Stomach (tissue), 4 donors: ENCODE measurements at regions not wholly inside any gene's neighbourhood (a gene's known extent, or its start where the extent isn't known, plus 50 kb on each side); places are given as distances from the start of the nearest gene placed in this dataset.

Source experiments
- CTCF ChIP-seq, 7 experiments: fragments of 450-650 bp in 4 of 7; fragments of 200-600 bp in 3 of 7; sonication (generic) in 3 of 7; IDR thresholded peaks; one replicate each; pipeline ENCODE4 v1.5.1; 2016 to 2019; ENCODE audit warnings: antibody characterized with exemption in 7 of 7, control low read depth in 2 of 7, mild to moderate bottlenecking in 1 of 7
- EP300 ChIP-seq: sonication (generic); formaldehyde crosslinking; IDR thresholded peaks from one replicate; pipeline ENCODE4 v1.6.1; 2017; ENCODE audit warnings: antibody characterized with exemption
- POLR2A ChIP-seq, 4 donors: fragments of 450-650 bp; IDR thresholded peaks; one replicate each; pipeline ENCODE4 v1.6.1; 2016; ENCODE audit warnings: antibody characterized with exemption in 4 of 4, control low read depth in 2 of 4, mild to moderate bottlenecking in 1 of 4, moderate library complexity in 1 of 4
- POLR2AphosphoS5 ChIP-seq, 3 donors: sonication (generic); formaldehyde crosslinking; IDR thresholded peaks; one replicate each; pipeline ENCODE4 v1.6.1; 2016; ENCODE audit warnings: antibody characterized with exemption in 3 of 3

GRCh38 chr4:43223820-43224219, 331.3 kb downstream of the GRXCR1 start:
- TF ChIP-seq POLR2A (IDR thresholded peaks at IDR 0.05), result no peak
- TF ChIP-seq CTCF (IDR thresholded peaks at IDR 0.05), result no peak
- no peak for TF ChIP-seq POLR2AphosphoS5 (IDR thresholded peaks at IDR 0.05)
- TF ChIP-seq EP300, result no peak
